GM23338 (cell line): ENCODE measurements at regions not wholly inside any gene's neighbourhood (a gene's known extent, or its start where the extent isn't known, plus 50 kb on each side); places are given as distances from the start of the nearest gene placed in this dataset.

ENCODE experiments used
- ATAC-seq: fragments of 200-7000 bp; cut with Tn5 transposase; 3 replicates; pipeline ENCODE4 v1.9.1; 2020
- DNase-seq: peaks from one replicate; pipeline ENCODE4 v3.0.0-alpha.2; 2015; ENCODE audit warnings: low spot score
- H2AFZ ChIP-seq: fragments of 200-600 bp; sonication (generic); 2 replicates; pipeline ENCODE4 v1.8.0; 2016; ENCODE audit warnings: antibody characterized with exemption, mild to moderate bottlenecking, moderate library complexity
- H3F3A ChIP-seq: fragments of 200-600 bp; sonication (generic); replicated peaks from 2 replicates; pipeline ENCODE4 v1.8.0; 2017; ENCODE audit warnings: antibody characterized with exemption, mixed run types, low read depth
- H3K27ac ChIP-seq: fragments of 200-600 bp; sonication (generic); 2 replicates; pipeline ENCODE4 v1.6.1; 2016; ENCODE audit warnings: low read depth
- H3K27me3 ChIP-seq: fragments of 200-600 bp; sonication (generic); 2 replicates; pipeline ENCODE4 v1.8.0; 2016; ENCODE audit warnings: mild to moderate bottlenecking, mixed run types, moderate library complexity; ENCODE audit not compliant: insufficient read depth
- H3K36me3 ChIP-seq: fragments of 200-600 bp; sonication (generic); 2 replicates; pipeline ENCODE4 v1.8.0; 2016; ENCODE audit warnings: mild to moderate bottlenecking; ENCODE audit not compliant: insufficient read depth
- H3K4me1 ChIP-seq: fragments of 200-600 bp; sonication (generic); 2 replicates; pipeline ENCODE4 v1.8.0; 2016; ENCODE audit warnings: mild to moderate bottlenecking, moderate library complexity; ENCODE audit not compliant: insufficient read depth
- H3K4me2 ChIP-seq: fragments of 200-600 bp; sonication (generic); 2 replicates; pipeline ENCODE4 v1.7.1; 2017; ENCODE audit warnings: mixed run types
- H3K4me3 ChIP-seq: fragments of 200-600 bp; sonication (generic); 2 replicates; pipeline ENCODE4 v1.6.1; 2016; ENCODE audit warnings: mixed run types
- H3K79me2 ChIP-seq: fragments of 200-600 bp; sonication (generic); replicated peaks from 2 replicates; pipeline ENCODE4 v1.8.0; 2017; ENCODE audit warnings: mild to moderate bottlenecking; ENCODE audit not compliant: insufficient read depth
- H3K9me2 ChIP-seq: fragments of 200-600 bp; sonication (generic); 2 replicates; pipeline ENCODE4 v1.8.0; 2017; ENCODE audit not compliant: insufficient read depth
- H4K20me1 ChIP-seq: fragments of 200-600 bp; sonication (generic); replicated peaks from 2 replicates; pipeline ENCODE4 v1.8.0; 2017; ENCODE audit warnings: mild to moderate bottlenecking; ENCODE audit not compliant: insufficient read depth
- H3K27ac Mint-ChIP-seq: 2 replicates; pipeline ENCODE4 v1.8.0; 2020; ENCODE audit warnings: inconsistent platforms, mild to moderate bottlenecking, moderate library complexity, mixed read lengths
- H3K27me3 Mint-ChIP-seq: 3 replicates; pipeline ENCODE4 v1.8.0; 2022; ENCODE audit warnings: low read depth, mild to moderate bottlenecking, moderate library complexity, mixed read lengths, inconsistent platforms; ENCODE audit not compliant: insufficient read depth, poor library complexity
- H3K36me3 Mint-ChIP-seq: 3 replicates; pipeline ENCODE4 v1.8.0; 2021; ENCODE audit warnings: low read depth, mild to moderate bottlenecking, inconsistent platforms, moderate library complexity, mixed read lengths
- H3K4me1 Mint-ChIP-seq: 3 replicates; pipeline ENCODE4 v1.8.0; 2020; ENCODE audit warnings: mild to moderate bottlenecking, inconsistent platforms, mixed read lengths
- H3K4me3 Mint-ChIP-seq: 3 replicates; pipeline ENCODE4 v1.8.0; 2021; ENCODE audit warnings: moderate library complexity, mild to moderate bottlenecking, inconsistent platforms, mixed read lengths
- H3K9me3 Mint-ChIP-seq: 3 replicates; pipeline ENCODE4 v1.8.0; 2020; ENCODE audit warnings: moderate library complexity, mild to moderate bottlenecking, inconsistent platforms, mixed read lengths
- CREB1 ChIP-seq: fragments of 250-450 bp; sonication (Bioruptor Pico); IDR thresholded peaks from 2 replicates; pipeline ENCODE4 v1.5.0; 2020; ENCODE audit warnings: low read depth, mild to moderate bottlenecking, moderate library complexity
- EZH2 ChIP-seq: fragments of 200-600 bp; sonication (generic); IDR thresholded peaks from one replicate; pipeline ENCODE4 v1.8.0; 2017; ENCODE audit warnings: antibody characterized with exemption, mild to moderate bottlenecking, low read depth; ENCODE audit not compliant: unreplicated experiment
- EZH2phosphoT487 ChIP-seq: fragments of 200-600 bp; sonication (generic); IDR thresholded peaks from one replicate; pipeline ENCODE4 v1.8.1; 2018; ENCODE audit warnings: antibody characterized with exemption; ENCODE audit not compliant: unreplicated experiment
- JUNB ChIP-seq: IDR thresholded peaks from one replicate; pipeline ENCODE4 v1.6.1; 2016; ENCODE audit warnings: antibody characterized with exemption; ENCODE audit not compliant: unreplicated experiment
- NANOG ChIP-seq: IDR thresholded peaks from 2 replicates; pipeline ENCODE4 v1.6.1; 2016; ENCODE audit warnings: antibody characterized with exemption, borderline replicate concordance
- POLR2AphosphoS5 ChIP-seq: IDR thresholded peaks from 2 replicates; pipeline ENCODE4 v1.6.1; 2016; ENCODE audit warnings: antibody characterized with exemption, low read depth
- STAT1 ChIP-seq: IDR thresholded peaks from one replicate; pipeline ENCODE4 v1.6.1; 2016; ENCODE audit warnings: antibody characterized with exemption; ENCODE audit not compliant: unreplicated experiment
- ZNF114 ChIP-seq: fragments of 250-450 bp; sonication (Bioruptor Pico); IDR thresholded peaks from 2 replicates; pipeline ENCODE4 v1.5.0; 2020; ENCODE audit warnings: mild to moderate bottlenecking, moderate library complexity
- ZNF331 ChIP-seq: fragments of 250-450 bp; sonication (Bioruptor Pico); IDR thresholded peaks from 2 replicates; pipeline ENCODE4 v1.5.0; 2020; ENCODE audit warnings: low read depth, mild to moderate bottlenecking, moderate library complexity
- ZNF462 ChIP-seq: fragments of 250-450 bp; sonication (Bioruptor Pico); IDR thresholded peaks from 2 replicates; pipeline ENCODE4 v1.5.0; 2020; ENCODE audit warnings: mild to moderate bottlenecking, moderate library complexity
- TF ChIP-seq, protein P1 (sequence below): IDR thresholded peaks from one replicate; pipeline ENCODE4 v1.6.1; 2018; ENCODE audit warnings: antibody characterized with exemption; ENCODE audit not compliant: unreplicated experiment
- TF ChIP-seq, protein P2 (sequence below): IDR thresholded peaks from 2 replicates; pipeline ENCODE4 v1.6.1; 2016; ENCODE audit warnings: antibody characterized with exemption
- TF ChIP-seq, protein P3 (sequence below), 2 experiments: fragments of 200-600 bp in 1 of 2; sonication (generic) in 1 of 2; conservative IDR thresholded peaks; 2 replicates each; pipeline versions ENCODE4 v1.5.1 to v1.6.1; 2016 to 2017; ENCODE audit warnings: antibody characterized with exemption in 2 of 2, low read depth in 2 of 2, mild to moderate bottlenecking in 2 of 2, moderate library complexity in 1 of 2

GRCh38 chr9:12544700-12545099, 148.5 kb upstream of the TYRP1 start:
- Histone ChIP-seq H3K4me1 (no peaks in the 10 kb centered on the region), H3K4me3 (no peak overlapping the region), H2AFZ (no peak overlapping the region), H3K79me2 (no peaks in the 10 kb centered on the region), H3K36me3 (no peaks in the 10 kb centered on the region), H3K4me2 (no peak overlapping the region), H3F3A (no peaks in the 10 kb centered on the region), H3K27me3 (no peaks in the 10 kb centered on the region), H3K27ac (no peak overlapping the region), H3K9me2 (no peaks in the 10 kb centered on the region), H4K20me1 (no peaks in the 10 kb centered on the region)
- H3K27me3 Mint-ChIP-seq, result no peaks in the 10 kb centered on the region
- TF ChIP-seq EZH2phosphoT487, result no peak
- TF ChIP-seq ZNF114, result no peak
- TF ChIP-seq STAT1, result no peak
- no peak for TF ChIP-seq ZNF331 (CRISPR knock-in tag)
- TF ChIP-seq, protein P1, sequence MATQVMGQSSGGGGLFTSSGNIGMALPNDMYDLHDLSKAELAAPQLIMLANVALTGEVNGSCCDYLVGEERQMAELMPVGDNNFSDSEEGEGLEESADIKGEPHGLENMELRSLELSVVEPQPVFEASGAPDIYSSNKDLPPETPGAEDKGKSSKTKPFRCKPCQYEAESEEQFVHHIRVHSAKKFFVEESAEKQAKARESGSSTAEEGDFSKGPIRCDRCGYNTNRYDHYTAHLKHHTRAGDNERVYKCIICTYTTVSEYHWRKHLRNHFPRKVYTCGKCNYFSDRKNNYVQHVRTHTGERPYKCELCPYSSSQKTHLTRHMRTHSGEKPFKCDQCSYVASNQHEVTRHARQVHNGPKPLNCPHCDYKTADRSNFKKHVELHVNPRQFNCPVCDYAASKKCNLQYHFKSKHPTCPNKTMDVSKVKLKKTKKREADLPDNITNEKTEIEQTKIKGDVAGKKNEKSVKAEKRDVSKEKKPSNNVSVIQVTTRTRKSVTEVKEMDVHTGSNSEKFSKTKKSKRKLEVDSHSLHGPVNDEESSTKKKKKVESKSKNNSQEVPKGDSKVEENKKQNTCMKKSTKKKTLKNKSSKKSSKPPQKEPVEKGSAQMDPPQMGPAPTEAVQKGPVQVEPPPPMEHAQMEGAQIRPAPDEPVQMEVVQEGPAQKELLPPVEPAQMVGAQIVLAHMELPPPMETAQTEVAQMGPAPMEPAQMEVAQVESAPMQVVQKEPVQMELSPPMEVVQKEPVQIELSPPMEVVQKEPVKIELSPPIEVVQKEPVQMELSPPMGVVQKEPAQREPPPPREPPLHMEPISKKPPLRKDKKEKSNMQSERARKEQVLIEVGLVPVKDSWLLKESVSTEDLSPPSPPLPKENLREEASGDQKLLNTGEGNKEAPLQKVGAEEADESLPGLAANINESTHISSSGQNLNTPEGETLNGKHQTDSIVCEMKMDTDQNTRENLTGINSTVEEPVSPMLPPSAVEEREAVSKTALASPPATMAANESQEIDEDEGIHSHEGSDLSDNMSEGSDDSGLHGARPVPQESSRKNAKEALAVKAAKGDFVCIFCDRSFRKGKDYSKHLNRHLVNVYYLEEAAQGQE, result no peak
- no peak for TF ChIP-seq JUNB
- TF ChIP-seq NANOG, result no peak
- TF ChIP-seq, protein P2, sequence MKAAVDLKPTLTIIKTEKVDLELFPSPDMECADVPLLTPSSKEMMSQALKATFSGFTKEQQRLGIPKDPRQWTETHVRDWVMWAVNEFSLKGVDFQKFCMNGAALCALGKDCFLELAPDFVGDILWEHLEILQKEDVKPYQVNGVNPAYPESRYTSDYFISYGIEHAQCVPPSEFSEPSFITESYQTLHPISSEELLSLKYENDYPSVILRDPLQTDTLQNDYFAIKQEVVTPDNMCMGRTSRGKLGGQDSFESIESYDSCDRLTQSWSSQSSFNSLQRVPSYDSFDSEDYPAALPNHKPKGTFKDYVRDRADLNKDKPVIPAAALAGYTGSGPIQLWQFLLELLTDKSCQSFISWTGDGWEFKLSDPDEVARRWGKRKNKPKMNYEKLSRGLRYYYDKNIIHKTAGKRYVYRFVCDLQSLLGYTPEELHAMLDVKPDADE, result no peak
- TF ChIP-seq, protein P3, sequence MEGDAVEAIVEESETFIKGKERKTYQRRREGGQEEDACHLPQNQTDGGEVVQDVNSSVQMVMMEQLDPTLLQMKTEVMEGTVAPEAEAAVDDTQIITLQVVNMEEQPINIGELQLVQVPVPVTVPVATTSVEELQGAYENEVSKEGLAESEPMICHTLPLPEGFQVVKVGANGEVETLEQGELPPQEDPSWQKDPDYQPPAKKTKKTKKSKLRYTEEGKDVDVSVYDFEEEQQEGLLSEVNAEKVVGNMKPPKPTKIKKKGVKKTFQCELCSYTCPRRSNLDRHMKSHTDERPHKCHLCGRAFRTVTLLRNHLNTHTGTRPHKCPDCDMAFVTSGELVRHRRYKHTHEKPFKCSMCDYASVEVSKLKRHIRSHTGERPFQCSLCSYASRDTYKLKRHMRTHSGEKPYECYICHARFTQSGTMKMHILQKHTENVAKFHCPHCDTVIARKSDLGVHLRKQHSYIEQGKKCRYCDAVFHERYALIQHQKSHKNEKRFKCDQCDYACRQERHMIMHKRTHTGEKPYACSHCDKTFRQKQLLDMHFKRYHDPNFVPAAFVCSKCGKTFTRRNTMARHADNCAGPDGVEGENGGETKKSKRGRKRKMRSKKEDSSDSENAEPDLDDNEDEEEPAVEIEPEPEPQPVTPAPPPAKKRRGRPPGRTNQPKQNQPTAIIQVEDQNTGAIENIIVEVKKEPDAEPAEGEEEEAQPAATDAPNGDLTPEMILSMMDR (conservative IDR thresholded peaks at IDR 0.05; ENCODE audit: low read depth in 2 of 2), result no peak
- no peak for TF ChIP-seq POLR2AphosphoS5
- TF ChIP-seq ZNF462, result no peak
- no peak for TF ChIP-seq CREB1 (CRISPR knock-in tag)
- no peak for TF ChIP-seq EZH2
- no peaks in the 10 kb centered on the region for H3K36me3 Mint-ChIP-seq
- DNase-seq (no peak), ATAC-seq (no peak)
- no peaks in the 10 kb centered on the region for H3K4me1 Mint-ChIP-seq
- no peaks in the 10 kb centered on the region for H3K9me3 Mint-ChIP-seq
- no peak overlapping the region for H3K4me3 Mint-ChIP-seq
- H3K27ac Mint-ChIP-seq, result no peak overlapping the region
